ENCODE measurements at regions not wholly inside any gene's neighbourhood (a gene's known extent, or its start where the extent isn't known, plus 50 kb on each side); places are given as distances from the start of the nearest gene placed in this dataset.

DNA sequence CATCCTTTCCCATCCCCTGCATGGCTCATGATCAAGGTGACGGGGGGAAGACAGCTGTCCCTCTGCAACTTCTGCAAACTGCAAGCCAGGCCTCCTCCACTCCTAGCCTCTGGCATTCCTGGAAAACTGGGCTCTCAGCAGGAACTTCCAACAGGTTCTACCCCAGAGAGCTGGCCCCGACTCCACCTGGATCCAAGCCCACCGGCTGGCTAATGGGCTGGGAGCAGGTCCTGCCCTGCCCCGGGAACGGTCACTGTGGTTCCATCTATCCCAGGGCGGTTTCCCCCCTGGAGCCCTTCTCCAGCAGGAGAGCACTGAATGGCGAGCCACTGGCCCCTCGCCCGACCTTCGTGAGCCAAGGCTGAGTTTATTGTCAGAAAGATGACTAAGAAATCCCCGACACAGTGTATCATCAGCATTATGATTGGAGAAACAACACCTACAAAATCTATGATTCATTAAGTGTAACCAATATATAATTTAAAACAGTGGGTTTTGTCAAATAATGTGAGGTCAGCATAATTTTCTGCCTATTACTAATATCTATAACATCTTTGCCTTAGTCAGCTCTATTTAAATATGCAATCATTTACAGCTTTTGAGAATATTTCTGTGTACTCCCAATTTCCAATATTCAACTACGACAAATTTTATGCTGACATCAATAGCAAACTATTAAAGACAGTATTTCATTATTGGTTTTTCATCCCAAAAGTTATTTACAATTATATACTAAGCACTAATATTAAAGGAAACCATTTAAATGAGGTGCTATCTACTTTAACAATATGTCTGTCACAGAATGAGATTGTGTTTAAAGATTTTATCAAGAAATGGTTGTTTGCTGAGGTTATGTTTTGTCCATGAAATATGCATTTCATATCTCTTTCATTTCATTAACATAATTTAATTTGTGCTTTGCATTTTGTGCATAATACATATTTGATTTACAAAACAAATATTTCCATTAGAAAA, 133.0 kb downstream of the URI1 start:
- no peak for TF ChIP-seq POLR2A (IDR thresholded peaks at IDR 0.05)
- TF ChIP-seq, protein P1, sequence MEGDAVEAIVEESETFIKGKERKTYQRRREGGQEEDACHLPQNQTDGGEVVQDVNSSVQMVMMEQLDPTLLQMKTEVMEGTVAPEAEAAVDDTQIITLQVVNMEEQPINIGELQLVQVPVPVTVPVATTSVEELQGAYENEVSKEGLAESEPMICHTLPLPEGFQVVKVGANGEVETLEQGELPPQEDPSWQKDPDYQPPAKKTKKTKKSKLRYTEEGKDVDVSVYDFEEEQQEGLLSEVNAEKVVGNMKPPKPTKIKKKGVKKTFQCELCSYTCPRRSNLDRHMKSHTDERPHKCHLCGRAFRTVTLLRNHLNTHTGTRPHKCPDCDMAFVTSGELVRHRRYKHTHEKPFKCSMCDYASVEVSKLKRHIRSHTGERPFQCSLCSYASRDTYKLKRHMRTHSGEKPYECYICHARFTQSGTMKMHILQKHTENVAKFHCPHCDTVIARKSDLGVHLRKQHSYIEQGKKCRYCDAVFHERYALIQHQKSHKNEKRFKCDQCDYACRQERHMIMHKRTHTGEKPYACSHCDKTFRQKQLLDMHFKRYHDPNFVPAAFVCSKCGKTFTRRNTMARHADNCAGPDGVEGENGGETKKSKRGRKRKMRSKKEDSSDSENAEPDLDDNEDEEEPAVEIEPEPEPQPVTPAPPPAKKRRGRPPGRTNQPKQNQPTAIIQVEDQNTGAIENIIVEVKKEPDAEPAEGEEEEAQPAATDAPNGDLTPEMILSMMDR (IDR thresholded peaks at IDR 0.05), result no peak

All from body of pancreas (tissue), 4 donors.